HuH-7 (cell line): ENCODE measurements at regions not wholly inside any gene's neighbourhood (a gene's known extent, or its start where the extent isn't known, plus 50 kb on each side); places are given as distances from the start of the nearest gene placed in this dataset.

Source experiments
- DNase-seq: peaks from one replicate; pipeline ENCODE4 v3.0.0; 2011; ENCODE audit warnings: low spot score

GRCh38 chr11:128300785-128301184, 286.6 kb downstream of the ETS1 start:
- no peak for DNase-seq

GRCh38 chr11:128299132-128299726, 288.1 kb downstream of the ETS1 start:
- no peak for DNase-seq

GRCh38 chr11:128298271-128298670, 289.1 kb downstream of the ETS1 start:
- no peak for DNase-seq

- DNase-seq = no peak
These were observed 289.6 kb downstream of the ETS1 start for GRCh38 chr11:128297805-128298204.

GRCh38 chr11:128297091-128297651, 290.2 kb downstream of the ETS1 start:
- DNase-seq = no peak

- DNase-seq = no peak
These were observed 292.7 kb downstream of the ETS1 start for GRCh38 chr11:128294671-128295050.

- no peak for DNase-seq
These were observed 293.2 kb downstream of the ETS1 start for GRCh38 chr11:128294001-128294670.

- no peak for DNase-seq
These were observed 295.5 kb downstream of the ETS1 start for GRCh38 chr11:128291835-128292234.

- DNase-seq = no peak
These were observed 296.4 kb downstream of the ETS1 start for GRCh38 chr11:128291007-128291406.

- DNase-seq = peak; percentile 40
These were observed 297.1 kb downstream of the ETS1 start for GRCh38 chr11:128290106-128290840.

- no peak for DNase-seq
These were observed 298.3 kb downstream of the ETS1 start for GRCh38 chr11:128289048-128289447.

GRCh38 chr11:128288368-128288767, 299.0 kb downstream of the ETS1 start:
- no peak for DNase-seq

- no peak for DNase-seq
These were observed 302.0 kb downstream of the ETS1 start for GRCh38 chr11:128285321-128285720.

GRCh38 chr11:128284634-128285033, 302.7 kb downstream of the ETS1 start:
- no peak for DNase-seq

- DNase-seq = no peak
These were observed 303.9 kb downstream of the ETS1 start for GRCh38 chr11:128283451-128283850.

GRCh38 chr11:128282053-128282452, 305.3 kb downstream of the ETS1 start:
- DNase-seq = no peak

- no peak for DNase-seq
These were observed 307.5 kb downstream of the ETS1 start for GRCh38 chr11:128279866-128280265.

- no peak for DNase-seq
These were observed 313.6 kb downstream of the ETS1 start for GRCh38 chr11:128273736-128274135.

- no peak for DNase-seq
These were observed 316.0 kb downstream of the ETS1 start for GRCh38 chr11:128271401-128271800.

- no peak for DNase-seq
These were observed 317.9 kb downstream of the ETS1 start for GRCh38 chr11:128269466-128269865.

GRCh38 chr11:128266893-128267292, 320.5 kb downstream of the ETS1 start:
- DNase-seq = no peak

GRCh38 chr11:128262463-128263345, 324.7 kb downstream of the ETS1 start:
- no peak for DNase-seq
